Activated naive CD4-positive, alpha-beta T cell treated with anti-CD3 and anti-CD28 coated beads for 36 hours (primary cell): ENCODE measurements at regions not wholly inside any gene's neighbourhood (a gene's known extent, or its start where the extent isn't known, plus 50 kb on each side); places are given as distances from the start of the nearest gene placed in this dataset.
A peak's percentile ranks its signal among the peaks of the same experiment; 100 is the strongest.

Experiments used
- CTCF ChIA-PET: fragments of 350-600 bp; sonication (Branson Sonifier 250); formaldehyde crosslinking; loops from one replicate; lab custom pipeline; 2021; ENCODE audit warnings: antibody characterized with exemption; lab: Charles Lee
- DNase-seq: peaks from one replicate; pipeline ENCODE4 v3.0.0-alpha.2; 2020
- H3K27ac Mint-ChIP-seq: one replicate; pipeline ENCODE4 v1.8.0; 2021; ENCODE audit warnings: mild to moderate bottlenecking, mixed read lengths
- H3K27me3 Mint-ChIP-seq: one replicate; pipeline ENCODE4 v1.8.0; 2021; ENCODE audit warnings: low read depth, mixed read lengths
- H3K36me3 Mint-ChIP-seq: one replicate; pipeline ENCODE4 v1.8.0; 2021; ENCODE audit warnings: low read depth, mixed read lengths
- H3K4me1 Mint-ChIP-seq: one replicate; pipeline ENCODE4 v1.8.0; 2021; ENCODE audit warnings: low read depth, mixed read lengths
- H3K4me3 Mint-ChIP-seq: one replicate; pipeline ENCODE4 v1.8.0; 2021; ENCODE audit warnings: mild to moderate bottlenecking, moderate library complexity, mixed read lengths
- H3K9me3 Mint-ChIP-seq: one replicate; pipeline ENCODE4 v1.8.0; 2021; ENCODE audit warnings: mixed read lengths
- intact Hi-C: fragments of 100-400 bp; cut with micrococcal nuclease; formaldehyde crosslinking; loops from one replicate; pipeline ENCODE4 v1.15.1; 2023

- peaks cover 26% of the 10 kb centered on the region for H3K27me3 Mint-ChIP-seq
- H3K27ac Mint-ChIP-seq, result no peak overlapping the region
- no peaks in the 10 kb centered on the region for H3K9me3 Mint-ChIP-seq
- peaks cover 2% of the 10 kb centered on the region for H3K4me1 Mint-ChIP-seq
- H3K36me3 Mint-ChIP-seq, result no peaks in the 10 kb centered on the region
- intact Hi-C loops, result loop anchor here (1.0 to 5.0 kb wide), 3 partner anchors 472 to 737 kb away; no protein-coding TSS in a partner anchor
- CTCF ChIA-PET, result interaction anchor here (1.0 to 1.5 kb wide), 3 partner anchors 466 to 471 kb away, joined by 3 to 5 read pairs (median 4); no protein-coding TSS in a partner anchor
- H3K4me3 Mint-ChIP-seq, result peak overlapping the region; percentile 67
- DNase-seq, result peak; percentile 64
Measured at GRCh38 chr6:27078734-27079357, 168.7 kb upstream of the PRSS16 start.

GRCh38 chr6:27081188-27081587 lies 166.3 kb upstream of the PRSS16 start:
- CTCF ChIA-PET, result interaction anchor here (0.6 to 1.0 kb wide), 3 partner anchors 18 to 46 kb away, joined by 3 to 5 read pairs (median 3); no protein-coding TSS in a partner anchor
- H3K36me3 Mint-ChIP-seq, result no peaks in the 10 kb centered on the region
- no peak overlapping the region for H3K4me3 Mint-ChIP-seq
- H3K4me1 Mint-ChIP-seq, result peaks cover 2% of the 10 kb centered on the region
- H3K27ac Mint-ChIP-seq, result no peak overlapping the region
- DNase-seq, result no peak
- H3K27me3 Mint-ChIP-seq, result peaks cover 28% of the 10 kb centered on the region
- intact Hi-C loops, result no loop called here
- no peaks in the 10 kb centered on the region for H3K9me3 Mint-ChIP-seq

- CTCF ChIA-PET, result interaction anchor here (0.9 to 1.0 kb wide), 2 partner anchors 17 to 45 kb away, joined by 3 to 5 read pairs; no protein-coding TSS in a partner anchor
- no peak for DNase-seq
- Mint-ChIP-seq H3K4me1 (peaks cover 2% of the 10 kb centered on the region), H3K27me3 (peaks cover 25% of the 10 kb centered on the region), H3K9me3 (no peaks in the 10 kb centered on the region), H3K4me3 (no peak overlapping the region), H3K36me3 (no peaks in the 10 kb centered on the region), H3K27ac (no peak overlapping the region)
- intact Hi-C loops, result no loop called here
Measured at GRCh38 chr6:27081931-27082330, 165.6 kb upstream of the PRSS16 start.

- Mint-ChIP-seq H3K4me1 (peaks cover 8% of the 10 kb centered on the region), H3K36me3 (no peaks in the 10 kb centered on the region), H3K4me3 (no peak overlapping the region), H3K9me3 (no peaks in the 10 kb centered on the region), H3K27ac (no peak overlapping the region), H3K27me3 (peaks cover 37% of the 10 kb centered on the region)
- DNase-seq, result no peak
- intact Hi-C loops, result no loop called here
- CTCF ChIA-PET, result no interaction called here
Measured at GRCh38 chr6:27088068-27088467, 159.4 kb upstream of the PRSS16 start.

GRCh38 chr6:27091661-27092315 lies 155.7 kb upstream of the PRSS16 start:
- Mint-ChIP-seq H3K4me1 (peaks cover 13% of the 10 kb centered on the region), H3K27ac (peak overlapping the region; percentile 46)

GRCh38 chr6:27092316-27092692 lies 155.2 kb upstream of the PRSS16 start:
- Mint-ChIP-seq H3K4me3 (peak overlapping the region; percentile 78), H3K4me1 (peaks cover 13% of the 10 kb centered on the region), H3K27me3 (peaks cover 54% of the 10 kb centered on the region), H3K27ac (no peak overlapping the region), H3K36me3 (no peaks in the 10 kb centered on the region), H3K9me3 (no peaks in the 10 kb centered on the region)
- CTCF ChIA-PET, result no interaction called here
- DNase-seq, result no peak
- intact Hi-C loops, result loop anchor here (10.0 kb wide), 1 partner anchor 768 kb away; no protein-coding TSS in a partner anchor

More at GRCh38 chr6:27091661-27092315, 155.7 kb upstream of the PRSS16 start:
- intact Hi-C loops, result loop anchor here (10.0 kb wide), 1 partner anchor 767 kb away; no protein-coding TSS in a partner anchor
- CTCF ChIA-PET, result no interaction called here
- DNase-seq, result peak; percentile 48
- Mint-ChIP-seq H3K9me3 (no peaks in the 10 kb centered on the region), H3K27me3 (peaks cover 53% of the 10 kb centered on the region), H3K36me3 (no peaks in the 10 kb centered on the region), H3K4me3 (peak overlapping the region; percentile 78)

- H3K4me3 Mint-ChIP-seq, result no peak overlapping the region
- intact Hi-C loops, result loop anchor here (10.0 kb wide), 1 partner anchor 771 kb away; no protein-coding TSS in a partner anchor
- no peak for DNase-seq
- H3K9me3 Mint-ChIP-seq, result no peaks in the 10 kb centered on the region
- CTCF ChIA-PET, result interaction anchor here (1.2 kb wide), 1 partner anchor 31 kb away, joined by 3 read pairs; no protein-coding TSS in a partner anchor
- H3K27me3 Mint-ChIP-seq, result peaks cover 54% of the 10 kb centered on the region
- H3K36me3 Mint-ChIP-seq, result no peaks in the 10 kb centered on the region
- no peak overlapping the region for H3K27ac Mint-ChIP-seq
- H3K4me1 Mint-ChIP-seq, result peaks cover 14% of the 10 kb centered on the region
Measured at GRCh38 chr6:27095914-27096313, 151.6 kb upstream of the PRSS16 start.

GRCh38 chr6:27096834-27097511 lies 150.5 kb upstream of the PRSS16 start:
- Mint-ChIP-seq H3K27ac (peak overlapping the region; percentile 11), H3K4me3 (peak overlapping the region; percentile 79), H3K36me3 (no peaks in the 10 kb centered on the region), H3K27me3 (peaks cover 53% of the 10 kb centered on the region), H3K4me1 (peaks cover 10% of the 10 kb centered on the region), H3K9me3 (no peaks in the 10 kb centered on the region)
- CTCF ChIA-PET, result interaction anchor here (1.2 kb wide), 1 partner anchor 30 kb away, joined by 3 read pairs; no protein-coding TSS in a partner anchor
- intact Hi-C loops, result loop anchor here (10.0 kb wide), 1 partner anchor 772 kb away; no protein-coding TSS in a partner anchor
- peak; percentile 64 for DNase-seq

GRCh38 chr6:27098956-27099355 lies 148.5 kb upstream of the PRSS16 start:
- Mint-ChIP-seq H3K27ac (no peak overlapping the region), H3K36me3 (no peaks in the 10 kb centered on the region), H3K27me3 (peaks cover 39% of the 10 kb centered on the region), H3K4me3 (no peak overlapping the region), H3K4me1 (peaks cover 6% of the 10 kb centered on the region), H3K9me3 (no peaks in the 10 kb centered on the region)
- CTCF ChIA-PET, result interaction anchor here (0.8 kb wide), 1 partner anchor 17 kb away, joined by 5 read pairs; no protein-coding TSS in a partner anchor
- DNase-seq, result no peak
- intact Hi-C loops, result loop anchor here (10.0 kb wide), 1 partner anchor 774 kb away; no protein-coding TSS in a partner anchor

GRCh38 chr6:27100921-27101320 lies 146.6 kb upstream of the PRSS16 start:
- Mint-ChIP-seq H3K4me1 (peaks cover 6% of the 10 kb centered on the region), H3K36me3 (no peaks in the 10 kb centered on the region), H3K9me3 (no peaks in the 10 kb centered on the region), H3K27me3 (peaks cover 31% of the 10 kb centered on the region), H3K4me3 (no peak overlapping the region), H3K27ac (no peak overlapping the region)
- no peak for DNase-seq
- intact Hi-C loops, result no loop called here
- CTCF ChIA-PET, result no interaction called here

- no peak for DNase-seq
- Mint-ChIP-seq H3K36me3 (no peaks in the 10 kb centered on the region), H3K27me3 (peaks cover 27% of the 10 kb centered on the region), H3K4me1 (peaks cover 2% of the 10 kb centered on the region), H3K4me3 (no peak overlapping the region), H3K9me3 (no peaks in the 10 kb centered on the region), H3K27ac (no peak overlapping the region)
- CTCF ChIA-PET, result no interaction called here
- intact Hi-C loops, result no loop called here
Measured at GRCh38 chr6:27101824-27102223, 145.7 kb upstream of the PRSS16 start.

GRCh38 chr6:27106382-27106781 lies 141.1 kb upstream of the PRSS16 start:
- no peaks in the 10 kb centered on the region for H3K4me1 Mint-ChIP-seq
- H3K4me3 Mint-ChIP-seq, result no peak overlapping the region
- no peak for DNase-seq
- no peaks in the 10 kb centered on the region for H3K9me3 Mint-ChIP-seq
- no peak overlapping the region for H3K27ac Mint-ChIP-seq
- CTCF ChIA-PET, result no interaction called here
- peaks cover 16% of the 10 kb centered on the region for H3K27me3 Mint-ChIP-seq
- no peaks in the 10 kb centered on the region for H3K36me3 Mint-ChIP-seq
- intact Hi-C loops, result no loop called here
